ENCODE measurements at regions not wholly inside any gene's neighbourhood (a gene's known extent, or its start where the extent isn't known, plus 50 kb on each side); places are given as distances from the start of the nearest gene placed in this dataset.

DNA sequence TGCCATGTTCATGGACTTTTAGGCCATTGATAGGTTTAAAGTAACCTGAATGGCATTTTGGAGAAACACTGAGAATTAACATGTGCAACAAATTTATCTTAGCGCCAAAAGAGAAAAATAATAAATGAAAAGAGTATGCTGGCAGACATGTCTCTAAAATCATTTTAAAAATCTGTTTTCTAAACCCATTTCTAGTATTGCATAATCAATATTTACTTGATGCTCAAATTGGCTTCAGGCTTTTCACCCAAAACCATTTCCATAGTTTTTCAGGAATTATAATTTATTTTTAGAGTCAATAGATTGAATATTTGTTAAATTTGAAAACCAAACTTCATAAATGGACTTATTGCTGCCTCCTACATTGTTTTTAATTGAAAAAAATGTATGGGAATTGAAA, 423.0 kb downstream of the PLOD2 start:
- Mint-ChIP-seq H3K27ac (no peak overlapping the region), H3K27me3 (ENCODE audit: low read depth in 3 of 3) (no peaks in the 10 kb centered on the region), H3K4me3 (no peak overlapping the region), H3K36me3 (no peaks in the 10 kb centered on the region), H3K9me3 (peaks cover 0 to 5% (median 1%) of the 10 kb centered on the region in 7 donors), H3K4me1 (no peaks in the 10 kb centered on the region)
- H3K4me3 ChIP-seq (replicated peaks in 1 of 3; ENCODE audit: low read depth in 2 of 3, low read length in 3 of 3): no peak overlapping the region
- H3K4me2 ChIP-seq (replicated peaks; ENCODE audit: extremely low read depth, low read length, poor library complexity, severe bottlenecking): no peak overlapping the region
- H2AFZ ChIP-seq (ENCODE audit: insufficient read depth, low read depth, low read length, poor library complexity, severe bottlenecking): no peak overlapping the region
- H3K27ac ChIP-seq (ENCODE audit: low read depth in 1 of 2, low read length in 2 of 2): no peak overlapping the region
- H3K36me3 ChIP-seq (replicated peaks in 1 of 2; ENCODE audit: control insufficient read depth in 1 of 2, insufficient read depth in 2 of 2, low read length in 2 of 2): no peaks in the 10 kb centered on the region
- no peaks in the 10 kb centered on the region for H3K4me1 ChIP-seq (ENCODE audit: control insufficient read depth in 1 of 2, insufficient read depth in 2 of 2, low read length in 2 of 2)
- no peaks in the 10 kb centered on the region for H3K27me3 ChIP-seq (ENCODE audit: control insufficient read depth in 2 of 2, insufficient read depth in 2 of 2, low read length in 2 of 2)
- no peaks in the 10 kb centered on the region for H4K20me1 ChIP-seq (ENCODE audit: insufficient read depth, low read length)
- no peak overlapping the region for H3K9ac ChIP-seq (ENCODE audit: insufficient read depth, low read length, poor library complexity, severe bottlenecking)
- H3K9me3 ChIP-seq (replicated peaks in 1 of 2; ENCODE audit: control insufficient read depth in 1 of 2, insufficient read depth in 1 of 2, low read length in 2 of 2): peaks cover 0 to 3% of the 10 kb centered on the region in 2 donors
- no peak for DNase-seq
- H3K79me2 ChIP-seq (ENCODE audit: insufficient read depth, low read length): no peaks in the 10 kb centered on the region
- intact Hi-C loops (cut with micrococcal nuclease): no loop called here
- no CpG with 5 or more reads among the region's 1 CpG for WGBS (ENCODE audit: insufficient coverage)
- TF ChIP-seq, protein P1, sequence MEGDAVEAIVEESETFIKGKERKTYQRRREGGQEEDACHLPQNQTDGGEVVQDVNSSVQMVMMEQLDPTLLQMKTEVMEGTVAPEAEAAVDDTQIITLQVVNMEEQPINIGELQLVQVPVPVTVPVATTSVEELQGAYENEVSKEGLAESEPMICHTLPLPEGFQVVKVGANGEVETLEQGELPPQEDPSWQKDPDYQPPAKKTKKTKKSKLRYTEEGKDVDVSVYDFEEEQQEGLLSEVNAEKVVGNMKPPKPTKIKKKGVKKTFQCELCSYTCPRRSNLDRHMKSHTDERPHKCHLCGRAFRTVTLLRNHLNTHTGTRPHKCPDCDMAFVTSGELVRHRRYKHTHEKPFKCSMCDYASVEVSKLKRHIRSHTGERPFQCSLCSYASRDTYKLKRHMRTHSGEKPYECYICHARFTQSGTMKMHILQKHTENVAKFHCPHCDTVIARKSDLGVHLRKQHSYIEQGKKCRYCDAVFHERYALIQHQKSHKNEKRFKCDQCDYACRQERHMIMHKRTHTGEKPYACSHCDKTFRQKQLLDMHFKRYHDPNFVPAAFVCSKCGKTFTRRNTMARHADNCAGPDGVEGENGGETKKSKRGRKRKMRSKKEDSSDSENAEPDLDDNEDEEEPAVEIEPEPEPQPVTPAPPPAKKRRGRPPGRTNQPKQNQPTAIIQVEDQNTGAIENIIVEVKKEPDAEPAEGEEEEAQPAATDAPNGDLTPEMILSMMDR (IDR thresholded peaks at IDR 0.05): no peak

DNA sequence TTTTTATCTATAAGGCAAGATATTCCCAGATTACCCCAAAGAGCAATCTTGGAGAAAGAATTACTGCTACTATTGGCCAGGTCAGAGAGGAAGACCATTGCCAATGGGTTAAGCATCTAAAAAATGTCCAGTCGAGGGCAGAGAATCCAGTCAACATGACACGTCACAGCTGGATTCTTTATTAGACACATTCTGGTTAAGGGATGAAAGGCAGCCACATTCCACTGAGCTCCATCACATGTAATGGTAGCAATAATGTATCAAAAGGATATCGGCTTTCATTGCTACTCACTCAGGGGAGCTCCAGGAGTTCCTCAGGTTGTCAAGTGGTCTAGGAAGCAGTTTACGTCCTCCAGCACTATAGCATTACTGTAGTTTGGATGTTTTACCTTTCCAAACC, 421.1 kb downstream of the PLOD2 start:
- Histone ChIP-seq H3K9ac (ENCODE audit: insufficient read depth, low read length, poor library complexity, severe bottlenecking) (no peak overlapping the region), H3K4me3 (replicated peaks in 1 of 3; ENCODE audit: low read depth in 2 of 3, low read length in 3 of 3) (no peak overlapping the region), H4K20me1 (ENCODE audit: insufficient read depth, low read length) (no peaks in the 10 kb centered on the region), H3K79me2 (ENCODE audit: insufficient read depth, low read length) (no peaks in the 10 kb centered on the region), H2AFZ (ENCODE audit: insufficient read depth, low read depth, low read length, poor library complexity, severe bottlenecking) (no peak overlapping the region), H3K36me3 (replicated peaks in 1 of 2; ENCODE audit: control insufficient read depth in 1 of 2, insufficient read depth in 2 of 2, low read length in 2 of 2) (no peaks in the 10 kb centered on the region), H3K27me3 (ENCODE audit: control insufficient read depth in 2 of 2, insufficient read depth in 2 of 2, low read length in 2 of 2) (no peaks in the 10 kb centered on the region), H3K4me2 (replicated peaks; ENCODE audit: extremely low read depth, low read length, poor library complexity, severe bottlenecking) (no peak overlapping the region), H3K9me3 (replicated peaks in 1 of 2; ENCODE audit: control insufficient read depth in 1 of 2, insufficient read depth in 1 of 2, low read length in 2 of 2) (peaks cover 0 to 3% of the 10 kb centered on the region in 2 donors), H3K27ac (ENCODE audit: low read depth in 1 of 2, low read length in 2 of 2) (no peak overlapping the region), H3K4me1 (ENCODE audit: control insufficient read depth in 1 of 2, insufficient read depth in 2 of 2, low read length in 2 of 2) (no peaks in the 10 kb centered on the region)
- Mint-ChIP-seq H3K4me3 (no peak overlapping the region), H3K27me3 (ENCODE audit: low read depth in 3 of 3) (no peaks in the 10 kb centered on the region), H3K9me3 (peaks cover 0 to 5% (median 1%) of the 10 kb centered on the region in 7 donors), H3K27ac (no peak overlapping the region), H3K4me1 (no peaks in the 10 kb centered on the region), H3K36me3 (no peaks in the 10 kb centered on the region)
- no peak for DNase-seq
- WGBS (ENCODE audit: insufficient coverage): 83% methylated on average over 1 of the region's 4 CpGs
- TF ChIP-seq, protein P1 (IDR thresholded peaks at IDR 0.05): no peak
- intact Hi-C loops (cut with micrococcal nuclease): no loop called here

Measured in CD14-positive monocyte (primary cell).